ENCODE measurements at regions not wholly inside any gene's neighbourhood (a gene's known extent, or its start where the extent isn't known, plus 50 kb on each side); places are given as distances from the start of the nearest gene placed in this dataset.

DNA sequence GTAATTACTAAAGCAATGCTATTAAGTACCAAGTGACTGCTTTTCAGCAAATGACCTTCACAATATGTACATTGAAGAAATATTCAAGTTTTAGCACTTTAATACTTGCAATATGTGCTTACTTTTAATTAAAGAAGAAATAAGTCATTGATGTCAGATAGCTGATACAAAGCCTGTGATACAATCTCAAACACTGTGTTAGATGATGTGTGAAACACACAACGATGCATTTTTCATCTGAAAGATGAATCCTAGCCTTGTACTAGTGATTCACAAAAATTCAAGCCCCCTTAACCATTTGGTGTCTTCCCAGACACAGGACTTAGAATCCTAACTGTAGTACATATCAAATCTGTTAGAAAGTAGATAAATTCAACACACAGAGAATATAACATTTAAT, 724.1 kb upstream of the ADAMTS5 start:
- no peak for TF ChIP-seq POLR2A (IDR thresholded peaks at IDR 0.05; ENCODE audit: low read depth, low read length)
- TF ChIP-seq, protein P1, sequence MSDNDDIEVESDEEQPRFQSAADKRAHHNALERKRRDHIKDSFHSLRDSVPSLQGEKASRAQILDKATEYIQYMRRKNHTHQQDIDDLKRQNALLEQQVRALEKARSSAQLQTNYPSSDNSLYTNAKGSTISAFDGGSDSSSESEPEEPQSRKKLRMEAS (IDR thresholded peaks at IDR 0.05; ENCODE audit: insufficient read depth, insufficient read length) = no peak
- no peak for TF ChIP-seq FOS (IDR thresholded peaks at IDR 0.05; ENCODE audit: borderline replicate concordance, insufficient read depth, low read length)
- TF ChIP-seq, protein P2, sequence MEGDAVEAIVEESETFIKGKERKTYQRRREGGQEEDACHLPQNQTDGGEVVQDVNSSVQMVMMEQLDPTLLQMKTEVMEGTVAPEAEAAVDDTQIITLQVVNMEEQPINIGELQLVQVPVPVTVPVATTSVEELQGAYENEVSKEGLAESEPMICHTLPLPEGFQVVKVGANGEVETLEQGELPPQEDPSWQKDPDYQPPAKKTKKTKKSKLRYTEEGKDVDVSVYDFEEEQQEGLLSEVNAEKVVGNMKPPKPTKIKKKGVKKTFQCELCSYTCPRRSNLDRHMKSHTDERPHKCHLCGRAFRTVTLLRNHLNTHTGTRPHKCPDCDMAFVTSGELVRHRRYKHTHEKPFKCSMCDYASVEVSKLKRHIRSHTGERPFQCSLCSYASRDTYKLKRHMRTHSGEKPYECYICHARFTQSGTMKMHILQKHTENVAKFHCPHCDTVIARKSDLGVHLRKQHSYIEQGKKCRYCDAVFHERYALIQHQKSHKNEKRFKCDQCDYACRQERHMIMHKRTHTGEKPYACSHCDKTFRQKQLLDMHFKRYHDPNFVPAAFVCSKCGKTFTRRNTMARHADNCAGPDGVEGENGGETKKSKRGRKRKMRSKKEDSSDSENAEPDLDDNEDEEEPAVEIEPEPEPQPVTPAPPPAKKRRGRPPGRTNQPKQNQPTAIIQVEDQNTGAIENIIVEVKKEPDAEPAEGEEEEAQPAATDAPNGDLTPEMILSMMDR (IDR thresholded peaks at IDR 0.05; ENCODE audit: extremely low read depth in 1 of 2, insufficient read depth in 1 of 2, low read depth in 1 of 2, low read length in 2 of 2) = no peak
- no peak for TF ChIP-seq POLR2AphosphoS5 (IDR thresholded peaks at IDR 0.05; ENCODE audit: insufficient read depth, low read depth, low read length)
- TF ChIP-seq EZH2 (IDR thresholded peaks at IDR 0.05; ENCODE audit: borderline replicate concordance, low read depth, low read length, severe bottlenecking) = no peak
- no peak for TF ChIP-seq JUN (IDR thresholded peaks at IDR 0.05; ENCODE audit: borderline replicate concordance, insufficient read depth, insufficient read length, low read depth)
- no peak for TF ChIP-seq MYC (IDR thresholded peaks at IDR 0.05; ENCODE audit: low read depth, low read length)
